OCI-LY3 (cell line): ENCODE measurements at regions not wholly inside any gene's neighbourhood (a gene's known extent, or its start where the extent isn't known, plus 50 kb on each side); places are given as distances from the start of the nearest gene placed in this dataset.

ENCODE experiments used
- EZH2phosphoT487 ChIP-seq: fragments of 200-600 bp; shearing (Covaris generic); IDR thresholded peaks from 2 replicates; pipeline ENCODE4 v1.6.1; 2018; ENCODE audit warnings: antibody characterized with exemption, mixed run types, low read depth
- TF ChIP-seq, protein P1 (sequence below): fragments of 200-600, 300-600 bp; sonication (generic); IDR thresholded peaks from 2 replicates; pipeline ENCODE4 v1.5.1; 2014; ENCODE audit warnings: antibody characterized with exemption, low read length, low read depth

DNA sequence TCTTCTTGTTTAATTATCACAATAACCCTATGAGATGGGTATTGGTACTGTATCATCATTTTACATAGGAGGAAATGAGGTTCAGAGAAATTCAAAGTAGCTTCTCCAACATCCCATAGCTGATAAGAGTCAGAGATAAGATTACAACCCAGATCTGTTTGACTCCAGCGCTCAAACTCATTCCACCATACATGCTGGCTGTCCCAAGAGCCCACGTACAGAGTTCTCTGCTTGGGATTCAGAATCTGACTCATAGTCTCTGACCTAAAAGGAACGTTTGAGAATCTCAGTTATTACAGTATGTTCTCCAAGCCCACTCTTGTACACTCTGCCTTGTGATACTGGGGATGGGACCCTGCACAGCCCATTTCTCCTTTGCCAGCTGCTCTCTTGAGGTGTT is 90.2 kb downstream of the TMEM215 start:
- TF ChIP-seq, protein P1, sequence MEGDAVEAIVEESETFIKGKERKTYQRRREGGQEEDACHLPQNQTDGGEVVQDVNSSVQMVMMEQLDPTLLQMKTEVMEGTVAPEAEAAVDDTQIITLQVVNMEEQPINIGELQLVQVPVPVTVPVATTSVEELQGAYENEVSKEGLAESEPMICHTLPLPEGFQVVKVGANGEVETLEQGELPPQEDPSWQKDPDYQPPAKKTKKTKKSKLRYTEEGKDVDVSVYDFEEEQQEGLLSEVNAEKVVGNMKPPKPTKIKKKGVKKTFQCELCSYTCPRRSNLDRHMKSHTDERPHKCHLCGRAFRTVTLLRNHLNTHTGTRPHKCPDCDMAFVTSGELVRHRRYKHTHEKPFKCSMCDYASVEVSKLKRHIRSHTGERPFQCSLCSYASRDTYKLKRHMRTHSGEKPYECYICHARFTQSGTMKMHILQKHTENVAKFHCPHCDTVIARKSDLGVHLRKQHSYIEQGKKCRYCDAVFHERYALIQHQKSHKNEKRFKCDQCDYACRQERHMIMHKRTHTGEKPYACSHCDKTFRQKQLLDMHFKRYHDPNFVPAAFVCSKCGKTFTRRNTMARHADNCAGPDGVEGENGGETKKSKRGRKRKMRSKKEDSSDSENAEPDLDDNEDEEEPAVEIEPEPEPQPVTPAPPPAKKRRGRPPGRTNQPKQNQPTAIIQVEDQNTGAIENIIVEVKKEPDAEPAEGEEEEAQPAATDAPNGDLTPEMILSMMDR, result no peak
- TF ChIP-seq EZH2phosphoT487, result no peak
